ENCODE measurements at regions not wholly inside any gene's neighbourhood (a gene's known extent, or its start where the extent isn't known, plus 50 kb on each side); places are given as distances from the start of the nearest gene placed in this dataset.

DNA sequence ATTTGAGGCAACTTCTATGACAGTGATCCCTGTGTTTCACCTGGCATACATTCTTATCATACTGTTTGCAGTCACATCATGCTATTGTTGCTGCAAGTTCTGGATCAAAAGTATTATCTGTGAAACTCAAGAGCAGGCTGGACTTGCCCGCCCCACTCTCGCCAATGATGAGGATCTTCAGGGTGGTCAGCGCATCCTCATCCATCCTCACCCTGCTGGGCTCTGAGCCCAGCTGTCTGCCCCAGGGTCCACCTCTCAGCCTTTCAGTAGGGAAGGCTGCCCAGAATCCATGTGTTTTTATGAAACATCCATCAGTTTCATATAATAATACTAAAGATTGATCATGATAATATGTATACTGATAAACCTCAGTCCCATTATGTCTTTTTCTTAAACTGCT lies 55.4 kb upstream of the KIF5B start:
- peak; percentile 66 for ATAC-seq
- no peak for TF ChIP-seq TCF4 (CRISPR knock-in tag; IDR thresholded peaks at IDR 0.05; ENCODE audit: borderline replicate concordance)

DNA sequence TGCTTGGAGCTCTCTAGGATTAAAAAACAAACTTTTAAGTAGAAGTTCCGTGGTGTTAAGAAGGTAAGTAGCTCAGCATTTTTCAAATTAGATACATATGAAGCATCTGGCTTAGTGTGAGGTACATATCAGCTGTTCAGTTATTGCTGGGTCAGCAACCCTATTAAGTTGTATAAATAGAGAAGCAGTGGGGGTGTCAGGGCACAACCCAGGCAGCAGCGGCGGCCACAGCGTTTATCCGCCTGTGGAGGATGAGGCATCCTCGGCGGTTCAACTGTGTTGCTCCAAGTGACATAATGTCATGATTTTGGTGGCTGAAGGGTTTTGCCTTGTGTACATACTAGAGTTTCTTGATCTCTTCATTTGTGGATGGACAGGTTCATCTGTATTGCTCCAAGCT lies 54.6 kb upstream of the KIF5B start:
- no peak for TF ChIP-seq PPARA (CRISPR knock-in tag; IDR thresholded peaks at IDR 0.05; ENCODE audit: borderline replicate concordance)
- no peak for TF ChIP-seq ZNF8 (CRISPR knock-in tag; IDR thresholded peaks at IDR 0.05)
- no peak for TF ChIP-seq BACH2 (CRISPR knock-in tag; IDR thresholded peaks at IDR 0.05; ENCODE audit: borderline replicate concordance)
- TF ChIP-seq, protein P1, sequence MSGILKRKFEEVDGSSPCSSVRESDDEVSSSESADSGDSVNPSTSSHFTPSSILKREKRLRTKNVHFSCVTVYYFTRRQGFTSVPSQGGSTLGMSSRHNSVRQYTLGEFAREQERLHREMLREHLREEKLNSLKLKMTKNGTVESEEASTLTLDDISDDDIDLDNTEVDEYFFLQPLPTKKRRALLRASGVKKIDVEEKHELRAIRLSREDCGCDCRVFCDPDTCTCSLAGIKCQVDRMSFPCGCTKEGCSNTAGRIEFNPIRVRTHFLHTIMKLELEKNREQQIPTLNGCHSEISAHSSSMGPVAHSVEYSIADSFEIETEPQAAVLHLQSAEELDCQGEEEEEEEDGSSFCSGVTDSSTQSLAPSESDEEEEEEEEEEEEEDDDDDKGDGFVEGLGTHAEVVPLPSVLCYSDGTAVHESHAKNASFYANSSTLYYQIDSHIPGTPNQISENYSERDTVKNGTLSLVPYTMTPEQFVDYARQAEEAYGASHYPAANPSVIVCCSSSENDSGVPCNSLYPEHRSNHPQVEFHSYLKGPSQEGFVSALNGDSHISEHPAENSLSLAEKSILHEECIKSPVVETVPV (CRISPR knock-in tag; IDR thresholded peaks at IDR 0.05) = no peak
- TF ChIP-seq GLIS3 (CRISPR knock-in tag; IDR thresholded peaks at IDR 0.05) = no peak
- no peak for TF ChIP-seq ZFP30 (CRISPR knock-in tag; IDR thresholded peaks at IDR 0.05)
- no peak for TF ChIP-seq ZFP3 (CRISPR knock-in tag; IDR thresholded peaks at IDR 0.05)
- TF ChIP-seq ESRRG (CRISPR knock-in tag; IDR thresholded peaks at IDR 0.05) = no peak
- TF ChIP-seq, protein P2, sequence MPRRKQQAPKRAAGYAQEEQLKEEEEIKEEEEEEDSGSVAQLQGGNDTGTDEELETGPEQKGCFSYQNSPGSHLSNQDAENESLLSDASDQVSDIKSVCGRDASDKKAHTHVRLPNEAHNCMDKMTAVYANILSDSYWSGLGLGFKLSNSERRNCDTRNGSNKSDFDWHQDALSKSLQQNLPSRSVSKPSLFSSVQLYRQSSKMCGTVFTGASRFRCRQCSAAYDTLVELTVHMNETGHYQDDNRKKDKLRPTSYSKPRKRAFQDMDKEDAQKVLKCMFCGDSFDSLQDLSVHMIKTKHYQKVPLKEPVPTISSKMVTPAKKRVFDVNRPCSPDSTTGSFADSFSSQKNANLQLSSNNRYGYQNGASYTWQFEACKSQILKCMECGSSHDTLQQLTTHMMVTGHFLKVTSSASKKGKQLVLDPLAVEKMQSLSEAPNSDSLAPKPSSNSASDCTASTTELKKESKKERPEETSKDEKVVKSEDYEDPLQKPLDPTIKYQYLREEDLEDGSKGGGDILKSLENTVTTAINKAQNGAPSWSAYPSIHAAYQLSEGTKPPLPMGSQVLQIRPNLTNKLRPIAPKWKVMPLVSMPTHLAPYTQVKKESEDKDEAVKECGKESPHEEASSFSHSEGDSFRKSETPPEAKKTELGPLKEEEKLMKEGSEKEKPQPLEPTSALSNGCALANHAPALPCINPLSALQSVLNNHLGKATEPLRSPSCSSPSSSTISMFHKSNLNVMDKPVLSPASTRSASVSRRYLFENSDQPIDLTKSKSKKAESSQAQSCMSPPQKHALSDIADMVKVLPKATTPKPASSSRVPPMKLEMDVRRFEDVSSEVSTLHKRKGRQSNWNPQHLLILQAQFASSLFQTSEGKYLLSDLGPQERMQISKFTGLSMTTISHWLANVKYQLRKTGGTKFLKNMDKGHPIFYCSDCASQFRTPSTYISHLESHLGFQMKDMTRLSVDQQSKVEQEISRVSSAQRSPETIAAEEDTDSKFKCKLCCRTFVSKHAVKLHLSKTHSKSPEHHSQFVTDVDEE (CRISPR knock-in tag; IDR thresholded peaks at IDR 0.05) = no peak
- TF ChIP-seq, protein P3, sequence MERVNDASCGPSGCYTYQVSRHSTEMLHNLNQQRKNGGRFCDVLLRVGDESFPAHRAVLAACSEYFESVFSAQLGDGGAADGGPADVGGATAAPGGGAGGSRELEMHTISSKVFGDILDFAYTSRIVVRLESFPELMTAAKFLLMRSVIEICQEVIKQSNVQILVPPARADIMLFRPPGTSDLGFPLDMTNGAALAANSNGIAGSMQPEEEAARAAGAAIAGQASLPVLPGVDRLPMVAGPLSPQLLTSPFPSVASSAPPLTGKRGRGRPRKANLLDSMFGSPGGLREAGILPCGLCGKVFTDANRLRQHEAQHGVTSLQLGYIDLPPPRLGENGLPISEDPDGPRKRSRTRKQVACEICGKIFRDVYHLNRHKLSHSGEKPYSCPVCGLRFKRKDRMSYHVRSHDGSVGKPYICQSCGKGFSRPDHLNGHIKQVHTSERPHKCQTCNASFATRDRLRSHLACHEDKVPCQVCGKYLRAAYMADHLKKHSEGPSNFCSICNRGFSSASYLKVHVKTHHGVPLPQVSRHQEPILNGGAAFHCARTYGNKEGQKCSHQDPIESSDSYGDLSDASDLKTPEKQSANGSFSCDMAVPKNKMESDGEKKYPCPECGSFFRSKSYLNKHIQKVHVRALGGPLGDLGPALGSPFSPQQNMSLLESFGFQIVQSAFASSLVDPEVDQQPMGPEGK (CRISPR knock-in tag; IDR thresholded peaks at IDR 0.05; ENCODE audit: borderline replicate concordance) = no peak
- no peak for TF ChIP-seq ZNF565 (CRISPR knock-in tag; conservative IDR thresholded peaks at IDR 0.05; ENCODE audit: low read depth)
- no peak for TF ChIP-seq OSR1 (CRISPR knock-in tag; IDR thresholded peaks at IDR 0.05)
- TF ChIP-seq SNAI2 (CRISPR knock-in tag; IDR thresholded peaks at IDR 0.05) = no peak
- no peak for ATAC-seq

DNA sequence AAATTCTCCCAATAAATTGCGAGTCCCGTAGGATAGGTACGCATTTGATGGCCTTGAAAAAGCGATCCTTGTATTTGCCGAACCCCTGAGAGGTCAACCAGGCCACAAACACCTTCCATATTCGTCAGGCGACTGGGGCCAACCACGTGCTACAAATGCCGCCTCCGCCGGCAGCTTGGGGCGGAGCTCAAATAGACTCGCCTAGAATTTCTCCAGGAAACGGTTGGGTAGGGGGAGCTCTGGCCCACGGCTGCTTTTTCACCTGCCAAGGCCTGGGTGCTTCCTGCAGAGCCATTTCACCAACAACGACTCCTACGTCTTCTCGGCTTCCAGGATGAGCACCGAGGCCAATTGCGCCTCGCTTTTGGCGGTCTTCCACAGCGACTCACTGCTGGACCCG lies 53.4 kb upstream of the KIF5B start:
- ATAC-seq = no peak
- no peak for TF ChIP-seq ZFP3 (CRISPR knock-in tag; IDR thresholded peaks at IDR 0.05)
- TF ChIP-seq, protein P1 (CRISPR knock-in tag; IDR thresholded peaks at IDR 0.05) = no peak
- no peak for TF ChIP-seq ZC3H10 (CRISPR knock-in tag; IDR thresholded peaks at IDR 0.05)
- TF ChIP-seq, protein P4, sequence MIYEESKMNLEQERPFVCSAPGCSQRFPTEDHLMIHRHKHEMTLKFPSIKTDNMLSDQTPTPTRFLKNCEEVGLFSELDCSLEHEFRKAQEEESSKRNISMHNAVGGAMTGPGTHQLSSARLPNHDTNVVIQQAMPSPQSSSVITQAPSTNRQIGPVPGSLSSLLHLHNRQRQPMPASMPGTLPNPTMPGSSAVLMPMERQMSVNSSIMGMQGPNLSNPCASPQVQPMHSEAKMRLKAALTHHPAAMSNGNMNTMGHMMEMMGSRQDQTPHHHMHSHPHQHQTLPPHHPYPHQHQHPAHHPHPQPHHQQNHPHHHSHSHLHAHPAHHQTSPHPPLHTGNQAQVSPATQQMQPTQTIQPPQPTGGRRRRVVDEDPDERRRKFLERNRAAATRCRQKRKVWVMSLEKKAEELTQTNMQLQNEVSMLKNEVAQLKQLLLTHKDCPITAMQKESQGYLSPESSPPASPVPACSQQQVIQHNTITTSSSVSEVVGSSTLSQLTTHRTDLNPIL (CRISPR knock-in tag; IDR thresholded peaks at IDR 0.05; ENCODE audit: low read depth) = no peak
- TF ChIP-seq SNAI2 (CRISPR knock-in tag; IDR thresholded peaks at IDR 0.05) = no peak
- TF ChIP-seq, protein P5, sequence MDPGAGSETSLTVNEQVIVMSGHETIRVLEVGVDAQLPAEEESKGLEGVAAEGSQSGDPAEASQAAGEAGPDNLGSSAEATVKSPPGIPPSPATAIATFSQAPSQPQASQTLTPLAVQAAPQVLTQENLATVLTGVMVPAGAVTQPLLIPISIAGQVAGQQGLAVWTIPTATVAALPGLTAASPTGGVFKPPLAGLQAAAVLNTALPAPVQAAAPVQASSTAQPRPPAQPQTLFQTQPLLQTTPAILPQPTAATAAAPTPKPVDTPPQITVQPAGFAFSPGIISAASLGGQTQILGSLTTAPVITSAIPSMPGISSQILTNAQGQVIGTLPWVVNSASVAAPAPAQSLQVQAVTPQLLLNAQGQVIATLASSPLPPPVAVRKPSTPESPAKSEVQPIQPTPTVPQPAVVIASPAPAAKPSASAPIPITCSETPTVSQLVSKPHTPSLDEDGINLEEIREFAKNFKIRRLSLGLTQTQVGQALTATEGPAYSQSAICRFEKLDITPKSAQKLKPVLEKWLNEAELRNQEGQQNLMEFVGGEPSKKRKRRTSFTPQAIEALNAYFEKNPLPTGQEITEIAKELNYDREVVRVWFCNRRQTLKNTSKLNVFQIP (CRISPR knock-in tag; IDR thresholded peaks at IDR 0.05; ENCODE audit: borderline replicate concordance, low read depth) = no peak
- no peak for TF ChIP-seq ARNTL (CRISPR knock-in tag; IDR thresholded peaks at IDR 0.05; ENCODE audit: borderline replicate concordance, low read depth)
- no peak for TF ChIP-seq PPARA (CRISPR knock-in tag; IDR thresholded peaks at IDR 0.05; ENCODE audit: borderline replicate concordance)
- no peak for TF ChIP-seq GLIS3 (CRISPR knock-in tag; IDR thresholded peaks at IDR 0.05)
- no peak for TF ChIP-seq ZNF565 (CRISPR knock-in tag; conservative IDR thresholded peaks at IDR 0.05; ENCODE audit: low read depth)
- no peak for TF ChIP-seq BACH2 (CRISPR knock-in tag; IDR thresholded peaks at IDR 0.05; ENCODE audit: borderline replicate concordance)
- no peak for TF ChIP-seq ZFP30 (CRISPR knock-in tag; IDR thresholded peaks at IDR 0.05)
- no peak for TF ChIP-seq RARB (CRISPR knock-in tag; IDR thresholded peaks at IDR 0.05)
- TF ChIP-seq TCF4 (CRISPR knock-in tag; IDR thresholded peaks at IDR 0.05; ENCODE audit: borderline replicate concordance) = no peak

Data from SK-N-SH treated with all-trans-retinoic acid at 6 μM for 48 hours (cell line).